B cell (primary cell): ENCODE measurements at regions not wholly inside any gene's neighbourhood (a gene's known extent, or its start where the extent isn't known, plus 50 kb on each side); places are given as distances from the start of the nearest gene placed in this dataset.

Experiments used
- EZH2 ChIP-seq: IDR thresholded peaks from 2 replicates; pipeline ENCODE4 v1.6.1; 2012; ENCODE audit warnings: borderline replicate concordance, low read depth, mild to moderate bottlenecking, moderate library complexity, low read length; ENCODE audit not compliant: insufficient read depth, poor library complexity, severe bottlenecking
- TF ChIP-seq, protein P1 (sequence below): fragments of 200-600 bp; IDR thresholded peaks from one replicate; pipeline ENCODE4 v1.8.0; 2022; ENCODE audit warnings: antibody characterized with exemption, mild to moderate bottlenecking

DNA sequence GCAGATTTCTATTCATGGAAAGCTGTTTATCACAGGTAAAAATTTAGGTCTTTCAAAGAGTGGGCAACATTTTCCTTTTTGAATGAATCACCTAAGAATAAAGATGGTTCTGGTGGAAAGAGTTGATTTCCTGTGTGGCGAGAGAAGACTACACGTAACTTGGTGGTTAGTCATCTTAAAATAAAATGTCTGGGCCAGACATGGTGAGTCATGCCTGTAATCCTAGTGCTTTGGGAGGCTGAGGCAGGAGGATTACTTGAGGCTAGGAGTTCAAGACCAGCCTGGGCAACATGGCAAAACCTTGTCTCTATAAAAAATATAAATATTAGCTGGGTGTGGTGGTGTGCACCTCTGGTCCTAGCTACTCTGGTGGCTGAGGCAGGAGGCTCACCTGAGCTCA is 65.7 kb downstream of the DISP1 start:
- TF ChIP-seq, protein P1, sequence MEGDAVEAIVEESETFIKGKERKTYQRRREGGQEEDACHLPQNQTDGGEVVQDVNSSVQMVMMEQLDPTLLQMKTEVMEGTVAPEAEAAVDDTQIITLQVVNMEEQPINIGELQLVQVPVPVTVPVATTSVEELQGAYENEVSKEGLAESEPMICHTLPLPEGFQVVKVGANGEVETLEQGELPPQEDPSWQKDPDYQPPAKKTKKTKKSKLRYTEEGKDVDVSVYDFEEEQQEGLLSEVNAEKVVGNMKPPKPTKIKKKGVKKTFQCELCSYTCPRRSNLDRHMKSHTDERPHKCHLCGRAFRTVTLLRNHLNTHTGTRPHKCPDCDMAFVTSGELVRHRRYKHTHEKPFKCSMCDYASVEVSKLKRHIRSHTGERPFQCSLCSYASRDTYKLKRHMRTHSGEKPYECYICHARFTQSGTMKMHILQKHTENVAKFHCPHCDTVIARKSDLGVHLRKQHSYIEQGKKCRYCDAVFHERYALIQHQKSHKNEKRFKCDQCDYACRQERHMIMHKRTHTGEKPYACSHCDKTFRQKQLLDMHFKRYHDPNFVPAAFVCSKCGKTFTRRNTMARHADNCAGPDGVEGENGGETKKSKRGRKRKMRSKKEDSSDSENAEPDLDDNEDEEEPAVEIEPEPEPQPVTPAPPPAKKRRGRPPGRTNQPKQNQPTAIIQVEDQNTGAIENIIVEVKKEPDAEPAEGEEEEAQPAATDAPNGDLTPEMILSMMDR, result no peak
- no peak for TF ChIP-seq EZH2
